Cardiac fibroblast (primary cell): ENCODE measurements at regions not wholly inside any gene's neighbourhood (a gene's known extent, or its start where the extent isn't known, plus 50 kb on each side); places are given as distances from the start of the nearest gene placed in this dataset.

ENCODE experiments used
- DNase-seq, 2 donors: peaks; one replicate each; pipeline versions ENCODE4 v3.0.0 to v3.0.0-alpha.2; 2010; ENCODE audit warnings: low read depth in 2 of 2
- H3K4me3 ChIP-seq, 2 donors: replicated peaks in 1 of 2; 1 replicate in 1 of 2; 2 replicates in 1 of 2; pipeline ENCODE4 v1.5.1; 2011; ENCODE audit warnings: low read depth in 2 of 2, low read length in 2 of 2, mild to moderate bottlenecking in 2 of 2, moderate library complexity in 1 of 2
- TF ChIP-seq, protein P1 (sequence below): IDR thresholded peaks from one replicate; pipeline ENCODE4 v1.5.1; 2011; ENCODE audit warnings: low read depth, mild to moderate bottlenecking, low read length, inconsistent platforms

DNA sequence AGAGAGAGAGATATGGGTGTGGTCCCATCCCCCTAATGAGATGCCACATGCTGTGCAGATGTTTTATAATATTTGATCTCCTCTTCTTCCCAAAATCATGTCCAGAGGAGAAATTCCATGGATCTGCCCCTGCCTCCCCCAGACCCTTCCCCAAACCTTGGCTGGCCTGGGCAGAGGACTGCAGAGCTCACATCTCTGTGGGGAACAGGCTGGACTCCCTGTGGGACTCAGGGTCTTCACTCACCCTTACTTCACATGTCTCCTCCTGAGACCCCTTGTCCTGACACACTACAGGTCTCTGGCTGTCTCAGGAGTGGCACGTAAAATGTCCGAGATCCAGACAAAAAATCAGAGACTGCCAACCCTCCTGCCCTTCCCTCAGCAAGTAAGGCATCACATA is 76.0 kb upstream of the CAPRIN2 start:
- TF ChIP-seq, protein P1, sequence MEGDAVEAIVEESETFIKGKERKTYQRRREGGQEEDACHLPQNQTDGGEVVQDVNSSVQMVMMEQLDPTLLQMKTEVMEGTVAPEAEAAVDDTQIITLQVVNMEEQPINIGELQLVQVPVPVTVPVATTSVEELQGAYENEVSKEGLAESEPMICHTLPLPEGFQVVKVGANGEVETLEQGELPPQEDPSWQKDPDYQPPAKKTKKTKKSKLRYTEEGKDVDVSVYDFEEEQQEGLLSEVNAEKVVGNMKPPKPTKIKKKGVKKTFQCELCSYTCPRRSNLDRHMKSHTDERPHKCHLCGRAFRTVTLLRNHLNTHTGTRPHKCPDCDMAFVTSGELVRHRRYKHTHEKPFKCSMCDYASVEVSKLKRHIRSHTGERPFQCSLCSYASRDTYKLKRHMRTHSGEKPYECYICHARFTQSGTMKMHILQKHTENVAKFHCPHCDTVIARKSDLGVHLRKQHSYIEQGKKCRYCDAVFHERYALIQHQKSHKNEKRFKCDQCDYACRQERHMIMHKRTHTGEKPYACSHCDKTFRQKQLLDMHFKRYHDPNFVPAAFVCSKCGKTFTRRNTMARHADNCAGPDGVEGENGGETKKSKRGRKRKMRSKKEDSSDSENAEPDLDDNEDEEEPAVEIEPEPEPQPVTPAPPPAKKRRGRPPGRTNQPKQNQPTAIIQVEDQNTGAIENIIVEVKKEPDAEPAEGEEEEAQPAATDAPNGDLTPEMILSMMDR: no peak
- H3K4me3 ChIP-seq: no peak overlapping the region
- no peak for DNase-seq

- no peak for DNase-seq
- TF ChIP-seq, protein P1: no peak
- no peak overlapping the region for H3K4me3 ChIP-seq
Observed at GRCh38 chr12:30829876-30830275, 75.1 kb upstream of the CAPRIN2 start.

- H3K4me3 ChIP-seq: no peak overlapping the region
- DNase-seq: no peak
- TF ChIP-seq, protein P1: no peak
Observed at GRCh38 chr12:30828686-30829085, 73.9 kb upstream of the CAPRIN2 start.

DNA sequence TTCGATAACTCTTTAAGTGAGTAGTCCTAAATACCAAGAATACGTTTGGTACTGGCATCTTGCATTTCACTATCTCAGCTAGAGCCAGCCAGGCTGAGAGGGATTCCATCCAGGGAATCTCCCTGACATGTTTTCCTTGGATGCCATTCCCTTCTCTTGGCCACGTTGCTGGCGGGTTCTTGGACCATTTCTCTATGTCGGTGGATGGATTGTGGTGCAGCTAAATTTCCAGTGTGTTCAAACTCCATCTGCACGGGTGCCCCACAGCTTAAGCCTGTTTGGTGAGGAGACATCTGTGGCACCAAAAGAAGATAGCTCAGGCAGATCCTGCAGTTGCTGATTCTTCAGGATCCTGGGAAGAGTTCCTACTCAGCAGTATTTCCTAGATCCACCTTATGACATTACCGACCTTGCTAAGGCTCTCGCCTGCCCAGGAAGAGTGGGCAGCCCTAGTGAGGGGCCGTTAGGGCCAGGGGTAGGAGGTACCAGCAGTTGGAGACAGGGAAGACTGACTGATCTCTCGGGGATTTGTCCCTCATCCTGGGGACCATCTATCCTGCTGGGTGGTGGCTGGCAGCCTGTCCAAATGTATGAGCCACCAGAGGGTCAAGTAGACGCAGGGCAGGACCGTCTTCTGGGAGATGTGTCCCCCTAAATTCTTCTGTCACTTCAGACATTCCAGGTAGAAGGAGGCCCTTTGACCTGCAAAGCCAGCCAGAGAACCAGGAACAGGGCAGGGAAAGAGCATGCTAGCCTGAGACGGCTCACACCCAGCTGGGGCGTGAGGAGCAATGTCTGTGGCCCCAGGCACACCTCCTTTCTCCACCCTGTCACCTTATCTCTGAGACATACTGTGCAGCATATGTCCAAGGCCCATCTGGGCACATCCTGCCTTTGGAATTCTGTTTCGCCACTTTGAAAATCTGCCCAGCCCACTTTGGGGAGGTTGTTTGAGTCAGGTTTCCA is 72.6 kb upstream of the CAPRIN2 start:
- TF ChIP-seq, protein P1: no peak
- no peak for DNase-seq
- no peak overlapping the region for H3K4me3 ChIP-seq

- DNase-seq: no peak
- H3K4me3 ChIP-seq: no peak overlapping the region
- TF ChIP-seq, protein P1: no peak
Observed at GRCh38 chr12:30826276-30826675, 71.5 kb upstream of the CAPRIN2 start.

- no peak overlapping the region for H3K4me3 ChIP-seq
- TF ChIP-seq, protein P1: no peak
- DNase-seq: no peak
Observed at GRCh38 chr12:30825341-30825740, 70.6 kb upstream of the CAPRIN2 start.
